Stomach (tissue), 8 donors: ENCODE measurements at regions not wholly inside any gene's neighbourhood (a gene's known extent, or its start where the extent isn't known, plus 50 kb on each side); places are given as distances from the start of the nearest gene placed in this dataset.
"Not testable (repeated sequence)": the region's sequence is repeated elsewhere in the genome, so short reads cannot be mapped to it uniquely, and the experiment has no call there.

ENCODE experiments used
- DNase-seq, 2 donors: peaks; one replicate each; pipeline versions ENCODE4 v3.0.0 to v3.0.0-alpha.2; 2013 to 2019
- H3K27ac ChIP-seq, 5 donors: fragments of 200-600 bp in 4 of 5; sonication (generic) in 4 of 5; one replicate each; pipeline ENCODE4 v1.5.1; 2013 to 2019; ENCODE audit warnings: mild to moderate bottlenecking in 1 of 5, moderate library complexity in 1 of 5
- H3K27me3 ChIP-seq, 3 donors: fragments of 200-600 bp; sonication (generic); one replicate each; pipeline ENCODE4 v1.5.1; 2017 to 2019; ENCODE audit warnings: mixed run types in 1 of 3
- H3K36me3 ChIP-seq, 4 donors: fragments of 200-600 bp; sonication (generic); 1 replicate in 3 of 4; 2 replicates in 1 of 4; pipeline ENCODE4 v1.5.1; 2016 to 2019
- H3K4me1 ChIP-seq, 4 donors: fragments of 200-600 bp; sonication (generic); one replicate each; pipeline ENCODE4 v1.5.1; 2016 to 2019
- H3K4me3 ChIP-seq, 4 donors: fragments of 200-600 bp; sonication (generic) in 3 of 4; one replicate each; pipeline ENCODE4 v1.5.1; 2016 to 2019; ENCODE audit warnings: mild to moderate bottlenecking in 1 of 4
- H3K9me3 ChIP-seq, 4 donors: fragments of 200-600 bp; sonication (generic); one replicate each; pipeline ENCODE4 v1.5.1; 2016 to 2019
- EP300 ChIP-seq: sonication (generic); formaldehyde crosslinking; IDR thresholded peaks from one replicate; pipeline ENCODE4 v1.6.1; 2017; ENCODE audit warnings: antibody characterized with exemption
- POLR2A ChIP-seq, 4 donors: fragments of 450-650 bp; IDR thresholded peaks; one replicate each; pipeline ENCODE4 v1.6.1; 2016; ENCODE audit warnings: antibody characterized with exemption in 4 of 4, control low read depth in 2 of 4, mild to moderate bottlenecking in 1 of 4, moderate library complexity in 1 of 4
- POLR2AphosphoS5 ChIP-seq, 3 donors: sonication (generic); formaldehyde crosslinking; IDR thresholded peaks; one replicate each; pipeline ENCODE4 v1.6.1; 2016; ENCODE audit warnings: antibody characterized with exemption in 3 of 3
- WGBS, 5 donors: extraction: QIAGEN DNeasy Blood & Tissue Kit in 3 of 5; methylation state at CpG; one replicate each; pipeline versions ENCODE4 v1.1.5 to v1.1.7; 2013 to 2018; 5-methylcytosine and 5-hydroxymethylcytosine counted together
- intact Hi-C: fragments of 100-400 bp; cut with DNase I; formaldehyde crosslinking; loops from one replicate; pipeline ENCODE4 v1.15.1; 2023; ENCODE audit warnings: low total_unique reads
- TF ChIP-seq, protein P1 (sequence below), 7 experiments: fragments of 450-650 bp in 4 of 7; fragments of 200-600 bp in 3 of 7; sonication (generic) in 3 of 7; IDR thresholded peaks; one replicate each; pipeline ENCODE4 v1.5.1; 2016 to 2019; ENCODE audit warnings: antibody characterized with exemption in 7 of 7, control low read depth in 2 of 7, mild to moderate bottlenecking in 1 of 7
- donor health status: healthy with polysubstance abuse.
- donor health status: Bipolar disorder and iron deficiency.
- donor health status: healthy.

GRCh38 chr6:9039258-9039657, 603.9 kb upstream of the SLC35B3 start:
- H3K4me3 ChIP-seq: no peak overlapping the region
- H3K36me3 ChIP-seq: no peaks in the 10 kb centered on the region
- H3K27me3 ChIP-seq: no peaks in the 10 kb centered on the region
- peaks cover 0 to 10% (median 9%) of the 10 kb centered on the region in 4 donors for H3K9me3 ChIP-seq
- H3K27ac ChIP-seq: no peak overlapping the region
- intact Hi-C loops: no loop called here
- TF ChIP-seq, protein P1, sequence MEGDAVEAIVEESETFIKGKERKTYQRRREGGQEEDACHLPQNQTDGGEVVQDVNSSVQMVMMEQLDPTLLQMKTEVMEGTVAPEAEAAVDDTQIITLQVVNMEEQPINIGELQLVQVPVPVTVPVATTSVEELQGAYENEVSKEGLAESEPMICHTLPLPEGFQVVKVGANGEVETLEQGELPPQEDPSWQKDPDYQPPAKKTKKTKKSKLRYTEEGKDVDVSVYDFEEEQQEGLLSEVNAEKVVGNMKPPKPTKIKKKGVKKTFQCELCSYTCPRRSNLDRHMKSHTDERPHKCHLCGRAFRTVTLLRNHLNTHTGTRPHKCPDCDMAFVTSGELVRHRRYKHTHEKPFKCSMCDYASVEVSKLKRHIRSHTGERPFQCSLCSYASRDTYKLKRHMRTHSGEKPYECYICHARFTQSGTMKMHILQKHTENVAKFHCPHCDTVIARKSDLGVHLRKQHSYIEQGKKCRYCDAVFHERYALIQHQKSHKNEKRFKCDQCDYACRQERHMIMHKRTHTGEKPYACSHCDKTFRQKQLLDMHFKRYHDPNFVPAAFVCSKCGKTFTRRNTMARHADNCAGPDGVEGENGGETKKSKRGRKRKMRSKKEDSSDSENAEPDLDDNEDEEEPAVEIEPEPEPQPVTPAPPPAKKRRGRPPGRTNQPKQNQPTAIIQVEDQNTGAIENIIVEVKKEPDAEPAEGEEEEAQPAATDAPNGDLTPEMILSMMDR (IDR thresholded peaks at IDR 0.05): no peak
- TF ChIP-seq POLR2A (IDR thresholded peaks at IDR 0.05) (no peak), EP300 (no peak), POLR2AphosphoS5 (IDR thresholded peaks at IDR 0.05) (no peak)
- DNase-seq: no peak
- no peaks in the 10 kb centered on the region for H3K4me1 ChIP-seq
- 90 to 96% (median 93%) methylated on average over 6 of the region's 6 CpGs for WGBS, 5 donors

DNA sequence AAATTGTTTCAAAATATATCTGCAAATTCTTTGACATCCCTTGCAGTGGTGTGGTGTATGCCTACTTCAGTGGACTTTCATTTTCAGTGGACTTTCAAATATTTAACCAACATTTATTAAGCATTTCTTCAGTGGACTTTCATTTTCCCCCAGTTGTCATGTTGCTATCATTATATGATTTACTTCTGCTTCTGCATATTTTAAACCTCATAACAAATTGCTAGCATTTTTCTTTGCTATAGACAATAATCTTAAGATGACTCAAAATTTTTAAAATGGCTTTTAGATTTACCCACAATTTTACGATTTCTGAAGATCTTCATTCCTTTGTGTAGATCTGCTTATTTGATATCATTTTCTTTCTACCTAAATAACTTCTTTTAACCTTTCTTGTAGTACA, 592.7 kb upstream of the SLC35B3 start:
- no peaks in the 10 kb centered on the region for H3K36me3 ChIP-seq
- H3K9me3 ChIP-seq: peaks cover 0 to 5% (median 0%) of the 10 kb centered on the region in 4 donors
- no peaks in the 10 kb centered on the region for H3K27me3 ChIP-seq
- 84 to 96% (median 86%) methylated on average over 1 of the region's 1 CpG for WGBS, 5 donors
- TF ChIP-seq POLR2AphosphoS5 (IDR thresholded peaks at IDR 0.05): no peak
- TF ChIP-seq POLR2A (IDR thresholded peaks at IDR 0.05): no peak
- TF ChIP-seq EP300: no peak
- TF ChIP-seq, protein P1 (IDR thresholded peaks at IDR 0.05): no peak
- H3K4me1 ChIP-seq: no peaks in the 10 kb centered on the region
- no peak overlapping the region for H3K4me3 ChIP-seq
- H3K27ac ChIP-seq: no peak overlapping the region
- DNase-seq: no peak
- intact Hi-C loops: no loop called here

DNA sequence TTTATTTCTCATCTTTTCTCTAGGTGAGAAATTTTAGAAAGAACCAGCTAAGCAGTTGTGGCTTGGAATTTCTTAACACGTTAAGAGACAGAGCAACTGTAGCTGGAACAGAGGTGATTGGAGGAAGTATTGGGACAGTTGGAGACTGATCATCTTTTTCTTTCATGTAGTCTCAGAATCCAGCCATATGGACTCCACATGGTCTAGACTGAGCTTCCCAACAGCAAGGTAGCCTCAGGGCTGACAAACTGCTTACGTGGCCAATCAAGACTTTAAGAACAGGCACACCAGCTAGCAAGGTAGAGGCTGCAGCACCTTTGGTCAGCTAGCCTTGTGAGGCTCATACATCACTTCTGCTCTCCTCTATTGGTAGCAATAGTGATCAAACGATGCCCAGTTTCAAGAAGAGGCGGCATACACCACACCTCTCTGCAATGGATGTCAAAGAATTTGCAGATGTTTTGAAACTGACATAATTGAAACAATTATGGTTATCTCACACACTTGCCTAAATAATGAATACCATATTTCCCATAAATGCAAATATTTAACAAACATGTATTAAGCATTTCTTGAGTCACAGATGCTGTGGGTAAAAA, 590.5 kb upstream of the SLC35B3 start:
- TF ChIP-seq, protein P1 (IDR thresholded peaks at IDR 0.05): no peak
- TF ChIP-seq EP300: no peak
- TF ChIP-seq POLR2AphosphoS5 (IDR thresholded peaks at IDR 0.05): no peak
- TF ChIP-seq POLR2A (IDR thresholded peaks at IDR 0.05): no peak
- DNase-seq: no peak
- Histone ChIP-seq H3K9me3 (peaks cover 0 to 5% (median 0%) of the 10 kb centered on the region in 4 donors), H3K4me1 (no peaks in the 10 kb centered on the region), H3K36me3 (no peaks in the 10 kb centered on the region), H3K4me3 (no peak overlapping the region), H3K27ac (no peak overlapping the region), H3K27me3 (no peaks in the 10 kb centered on the region)
- intact Hi-C loops: no loop called here
- WGBS, 5 donors: 80 to 91% (median 89%) methylated on average over 4 of the region's 4 CpGs

GRCh38 chr6:9025228-9025627, 589.9 kb upstream of the SLC35B3 start:
- 78 to 89% (median 83%) methylated on average over 13 of the region's 13 CpGs for WGBS, 5 donors
- Histone ChIP-seq H3K4me1 (no peaks in the 10 kb centered on the region), H3K4me3 (no peak overlapping the region), H3K27me3 (no peaks in the 10 kb centered on the region), H3K27ac (no peak overlapping the region), H3K36me3 (no peaks in the 10 kb centered on the region), H3K9me3 (peaks cover 0 to 5% (median 0%) of the 10 kb centered on the region in 4 donors)
- intact Hi-C loops: no loop called here
- DNase-seq: no peak
- TF ChIP-seq EP300: no peak
- TF ChIP-seq POLR2A (IDR thresholded peaks at IDR 0.05): no peak
- TF ChIP-seq POLR2AphosphoS5 (IDR thresholded peaks at IDR 0.05): no peak
- TF ChIP-seq, protein P1 (IDR thresholded peaks at IDR 0.05): no peak

DNA sequence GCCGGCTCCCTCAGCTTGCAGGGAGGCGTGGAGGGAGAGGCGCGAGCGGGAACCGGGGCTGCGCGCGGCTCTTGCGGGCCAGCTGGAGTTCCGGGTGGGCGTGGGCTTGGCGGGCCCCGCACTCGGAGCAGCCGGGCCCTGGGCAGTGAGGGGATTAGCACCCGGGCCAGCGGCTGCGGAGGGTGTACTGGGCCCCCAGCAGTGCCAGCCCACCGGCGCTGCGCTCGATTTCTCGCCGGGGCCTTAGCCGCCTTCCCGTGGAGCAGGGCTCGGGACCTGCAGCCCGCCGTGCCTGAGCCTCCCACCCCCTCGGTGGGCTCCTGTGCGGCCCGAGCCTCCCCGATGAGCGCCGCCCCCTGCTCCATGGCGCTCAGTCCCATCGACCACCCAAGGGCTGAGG, 588.9 kb upstream of the SLC35B3 start:
- DNase-seq, intact Hi-C loops, H3K36me3 ChIP-seq, H3K9me3 ChIP-seq, H3K4me1 ChIP-seq, H3K27me3 ChIP-seq, H3K4me3 ChIP-seq, H3K27ac ChIP-seq: not testable (repeated sequence)
- 92 to 100% (median 93%) methylated on average over 4 to 38 of the region's 38 CpGs for WGBS, 5 donors
